H9 (cell line): ENCODE measurements at regions not wholly inside any gene's neighbourhood (a gene's known extent, or its start where the extent isn't known, plus 50 kb on each side); places are given as distances from the start of the nearest gene placed in this dataset.

ENCODE experiments used
- DNase-seq: peaks from one replicate; pipeline ENCODE4 v3.0.0-alpha.2; 2017
- H2AFZ ChIP-seq: one replicate; pipeline ENCODE4 v1.6.1; 2013; ENCODE audit warnings: mild to moderate bottlenecking, low read length, control low read depth, moderate library complexity
- H2AK5ac ChIP-seq: 2 replicates; pipeline ENCODE4 v1.6.1; 2013; ENCODE audit warnings: low read length, control low read depth, mixed read lengths; ENCODE audit not compliant: insufficient read length
- H2BK120ac ChIP-seq: one replicate; pipeline ENCODE4 v1.6.1; 2013; ENCODE audit warnings: low read depth, mild to moderate bottlenecking, low read length, control low read depth, inconsistent platforms; ENCODE audit not compliant: poor library complexity, severe bottlenecking
- H2BK12ac ChIP-seq: 2 replicates; pipeline ENCODE4 v1.6.1; 2013; ENCODE audit warnings: low read length, control low read depth, mixed read lengths, low read depth; ENCODE audit not compliant: insufficient read length
- H2BK15ac ChIP-seq: 2 replicates; pipeline ENCODE4 v1.6.1; 2013; ENCODE audit warnings: low read depth, low read length, control low read depth
- H2BK20ac ChIP-seq: one replicate; pipeline ENCODE4 v1.6.1; 2013; ENCODE audit warnings: low read depth, mild to moderate bottlenecking, low read length, control low read depth, inconsistent platforms; ENCODE audit not compliant: poor library complexity, severe bottlenecking
- H2BK5ac ChIP-seq: 2 replicates; pipeline ENCODE4 v1.6.1; 2013; ENCODE audit warnings: low read length, control low read depth, mixed read lengths; ENCODE audit not compliant: insufficient read length
- H3K14ac ChIP-seq: 2 replicates; pipeline ENCODE4 v1.6.1; 2013; ENCODE audit warnings: low read length, control low read depth; ENCODE audit not compliant: insufficient read depth
- H3K18ac ChIP-seq: 2 replicates; pipeline ENCODE4 v1.6.1; 2013; ENCODE audit warnings: low read depth, mild to moderate bottlenecking, mixed read lengths, low read length, control low read depth; ENCODE audit not compliant: insufficient read length
- H3K23ac ChIP-seq: 2 replicates; pipeline ENCODE4 v1.6.1; 2013; ENCODE audit warnings: low read length, control low read depth, mixed read lengths, low read depth; ENCODE audit not compliant: insufficient read length
- H3K23me2 ChIP-seq: 2 replicates; pipeline ENCODE4 v1.6.1; 2013; ENCODE audit warnings: low read depth, mild to moderate bottlenecking, mixed read lengths, low read length, control low read depth; ENCODE audit not compliant: insufficient read length, poor library complexity, severe bottlenecking
- H3K27ac ChIP-seq: 2 replicates; pipeline ENCODE4 v1.5.1; 2013; ENCODE audit warnings: low read length, control low read depth, mixed read lengths, low read depth; ENCODE audit not compliant: insufficient read length
- H3K27me3 ChIP-seq: 2 replicates; pipeline ENCODE4 v1.6.1; 2013; ENCODE audit warnings: low read length, control low read depth, inconsistent platforms; ENCODE audit not compliant: insufficient read depth
- H3K4ac ChIP-seq: 2 replicates; pipeline ENCODE4 v1.6.1; 2013; ENCODE audit warnings: low read depth, mild to moderate bottlenecking, control low read depth, inconsistent platforms, low read length, moderate library complexity
- H3K4me1 ChIP-seq: 2 replicates; pipeline ENCODE4 v1.6.1; 2013; ENCODE audit warnings: low read length, control low read depth, inconsistent platforms; ENCODE audit not compliant: insufficient read depth
- H3K4me2 ChIP-seq: 2 replicates; pipeline ENCODE4 v1.6.1; 2013; ENCODE audit warnings: low read length, control low read depth, mixed read lengths; ENCODE audit not compliant: insufficient read length, insufficient read depth
- H3K56ac ChIP-seq: 2 replicates; pipeline ENCODE4 v1.6.1; 2013; ENCODE audit warnings: low read depth, mild to moderate bottlenecking, mixed read lengths, low read length, control low read depth; ENCODE audit not compliant: insufficient read length
- H3K79me1 ChIP-seq: 2 replicates; pipeline ENCODE4 v1.6.1; 2013; ENCODE audit warnings: low read depth, mild to moderate bottlenecking, moderate library complexity, low read length, control low read depth, inconsistent platforms; ENCODE audit not compliant: insufficient read depth, poor library complexity, severe bottlenecking
- H3K79me2 ChIP-seq: 2 replicates; pipeline ENCODE4 v1.6.1; 2013; ENCODE audit warnings: low read length, control low read depth, inconsistent platforms; ENCODE audit not compliant: insufficient read depth
- H3K9ac ChIP-seq: 2 replicates; pipeline ENCODE4 v1.6.1; 2013; ENCODE audit warnings: low read length, control low read depth, mixed read lengths; ENCODE audit not compliant: insufficient read length; ENCODE audit errors: extremely low read depth
- H3K9me3 ChIP-seq: one replicate; pipeline ENCODE4 v1.6.1; 2013; ENCODE audit warnings: low read depth, low read length, inconsistent platforms; ENCODE audit not compliant: control insufficient read depth
- H3T11ph ChIP-seq: one replicate; pipeline ENCODE4 v1.6.1; 2013; ENCODE audit warnings: mild to moderate bottlenecking, low read length, control low read depth, inconsistent platforms
- H4K20me1 ChIP-seq: one replicate; pipeline ENCODE4 v1.6.1; 2013; ENCODE audit not compliant: control insufficient read depth, insufficient read length, insufficient read depth
- H4K5ac ChIP-seq: 2 replicates; pipeline ENCODE4 v1.6.1; 2013; ENCODE audit warnings: low read depth, mild to moderate bottlenecking, mixed read lengths, low read length, control low read depth; ENCODE audit not compliant: insufficient read length
- H4K8ac ChIP-seq: replicated peaks from 2 replicates; pipeline ENCODE4 v1.6.1; 2013; ENCODE audit warnings: low read length, control low read depth, mixed read lengths, low read depth; ENCODE audit not compliant: insufficient read length
- H4K91ac ChIP-seq: 2 replicates; pipeline ENCODE4 v1.6.1; 2013; ENCODE audit warnings: low read depth, mild to moderate bottlenecking, moderate library complexity, mixed read lengths, low read length, control low read depth; ENCODE audit not compliant: insufficient read length
- H3K27ac Mint-ChIP-seq, 3 experiments: 2 replicates in 2 of 3; 3 replicates in 1 of 3; pipeline ENCODE4 v1.8.0; 2020 to 2021; ENCODE audit warnings: mixed read lengths in 3 of 3, mild to moderate bottlenecking in 1 of 3, moderate library complexity in 1 of 3
- H3K27me3 Mint-ChIP-seq: 2 replicates; pipeline ENCODE4 v1.8.0; 2021; ENCODE audit warnings: low read depth, mild to moderate bottlenecking, moderate library complexity, mixed read lengths
- H3K36me3 Mint-ChIP-seq, 3 experiments: 2 replicates in 2 of 3; 3 replicates in 1 of 3; pipeline ENCODE4 v1.8.0; 2020 to 2021; ENCODE audit warnings: low read depth in 3 of 3, mixed read lengths in 3 of 3; ENCODE audit not compliant: insufficient read depth in 1 of 3
- H3K4me1 Mint-ChIP-seq, 2 experiments: 2 replicates each; pipeline ENCODE4 v1.8.0; 2020; ENCODE audit warnings: mixed read lengths in 2 of 2
- H3K4me3 Mint-ChIP-seq, 2 experiments: 2 replicates in 1 of 2; 3 replicates in 1 of 2; pipeline ENCODE4 v1.8.0; 2020 to 2021; ENCODE audit warnings: mild to moderate bottlenecking in 2 of 2, mixed read lengths in 2 of 2, moderate library complexity in 1 of 2
- H3K9me3 Mint-ChIP-seq, 2 experiments: 2 replicates in 1 of 2; 3 replicates in 1 of 2; pipeline ENCODE4 v1.8.0; 2020; ENCODE audit warnings: mild to moderate bottlenecking in 2 of 2, mixed read lengths in 2 of 2, moderate library complexity in 1 of 2
- TF ChIP-seq, protein P1 (sequence below): fragments of 200-600 bp; sonication (generic); conservative IDR thresholded peaks from 3 replicates; pipeline ENCODE4 v1.8.0; 2021; ENCODE audit warnings: antibody characterized with exemption, mild to moderate bottlenecking

DNA sequence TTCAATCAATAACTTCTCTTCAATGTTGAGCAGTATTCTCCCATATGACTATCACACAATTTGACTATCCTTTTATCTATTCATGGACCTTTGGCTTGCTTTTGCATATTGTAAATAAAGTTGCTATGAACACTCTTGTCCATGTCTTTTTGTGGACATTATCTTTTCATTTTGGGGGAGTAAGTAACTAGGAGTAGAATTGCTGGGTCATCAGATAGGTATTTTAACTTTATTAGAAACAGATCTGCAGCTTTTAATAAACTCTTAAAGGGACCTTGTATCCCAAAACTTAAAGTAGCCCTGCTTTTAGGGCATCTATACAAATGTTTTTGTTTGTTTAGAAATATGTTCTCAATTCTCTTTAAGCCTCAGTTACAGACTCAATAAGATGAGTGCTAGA, 614.2 kb upstream of the CITED2 start:
- H3T11ph ChIP-seq: no peak overlapping the region
- no peak overlapping the region for H3K27ac Mint-ChIP-seq
- H3K4ac ChIP-seq: no peak overlapping the region
- H2BK20ac ChIP-seq: no peak overlapping the region
- H3K23me2 ChIP-seq: no peaks in the 10 kb centered on the region
- no peak overlapping the region for H4K91ac ChIP-seq
- no peaks in the 10 kb centered on the region for H3K79me2 ChIP-seq
- H3K27ac ChIP-seq: no peak overlapping the region
- no peak overlapping the region for H3K23ac ChIP-seq
- no peaks in the 10 kb centered on the region for H3K4me1 ChIP-seq
- H3K27me3 ChIP-seq: no peaks in the 10 kb centered on the region
- no peak overlapping the region for H2BK120ac ChIP-seq
- TF ChIP-seq, protein P1, sequence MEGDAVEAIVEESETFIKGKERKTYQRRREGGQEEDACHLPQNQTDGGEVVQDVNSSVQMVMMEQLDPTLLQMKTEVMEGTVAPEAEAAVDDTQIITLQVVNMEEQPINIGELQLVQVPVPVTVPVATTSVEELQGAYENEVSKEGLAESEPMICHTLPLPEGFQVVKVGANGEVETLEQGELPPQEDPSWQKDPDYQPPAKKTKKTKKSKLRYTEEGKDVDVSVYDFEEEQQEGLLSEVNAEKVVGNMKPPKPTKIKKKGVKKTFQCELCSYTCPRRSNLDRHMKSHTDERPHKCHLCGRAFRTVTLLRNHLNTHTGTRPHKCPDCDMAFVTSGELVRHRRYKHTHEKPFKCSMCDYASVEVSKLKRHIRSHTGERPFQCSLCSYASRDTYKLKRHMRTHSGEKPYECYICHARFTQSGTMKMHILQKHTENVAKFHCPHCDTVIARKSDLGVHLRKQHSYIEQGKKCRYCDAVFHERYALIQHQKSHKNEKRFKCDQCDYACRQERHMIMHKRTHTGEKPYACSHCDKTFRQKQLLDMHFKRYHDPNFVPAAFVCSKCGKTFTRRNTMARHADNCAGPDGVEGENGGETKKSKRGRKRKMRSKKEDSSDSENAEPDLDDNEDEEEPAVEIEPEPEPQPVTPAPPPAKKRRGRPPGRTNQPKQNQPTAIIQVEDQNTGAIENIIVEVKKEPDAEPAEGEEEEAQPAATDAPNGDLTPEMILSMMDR: no peak
- no peak overlapping the region for H3K14ac ChIP-seq
- H3K9me3 Mint-ChIP-seq: peaks cover 4 to 6% of the 10 kb centered on the region in 2 experiments; a peak in 3 of 5 replicates
- H3K36me3 Mint-ChIP-seq: peaks cover 0 to 7% (median 2%) of the 10 kb centered on the region in 3 experiments; a peak in 2 of 7 replicates
- no peak overlapping the region for H3K9ac ChIP-seq
- no peak overlapping the region for H3K4me2 ChIP-seq
- no peak overlapping the region for H2BK12ac ChIP-seq
- no peaks in the 10 kb centered on the region for H3K9me3 ChIP-seq
- no peak overlapping the region for H2BK5ac ChIP-seq
- H4K8ac ChIP-seq: no peak overlapping the region
- no peaks in the 10 kb centered on the region for H3K27me3 Mint-ChIP-seq
- no peak overlapping the region for H2AFZ ChIP-seq
- H3K18ac ChIP-seq: no peak overlapping the region
- DNase-seq: no peak
- H3K4me3 Mint-ChIP-seq: no peak overlapping the region
- H4K5ac ChIP-seq: no peak overlapping the region
- no peak overlapping the region for H3K56ac ChIP-seq
- no peak overlapping the region for H2AK5ac ChIP-seq
- peaks cover 9 to 12% of the 10 kb centered on the region in 2 experiments for H3K4me1 Mint-ChIP-seq
- no peaks in the 10 kb centered on the region for H3K79me1 ChIP-seq
- no peaks in the 10 kb centered on the region for H4K20me1 ChIP-seq
- H2BK15ac ChIP-seq: no peak overlapping the region
